ENCODE measurements at regions not wholly inside any gene's neighbourhood (a gene's known extent, or its start where the extent isn't known, plus 50 kb on each side); places are given as distances from the start of the nearest gene placed in this dataset.

DNA sequence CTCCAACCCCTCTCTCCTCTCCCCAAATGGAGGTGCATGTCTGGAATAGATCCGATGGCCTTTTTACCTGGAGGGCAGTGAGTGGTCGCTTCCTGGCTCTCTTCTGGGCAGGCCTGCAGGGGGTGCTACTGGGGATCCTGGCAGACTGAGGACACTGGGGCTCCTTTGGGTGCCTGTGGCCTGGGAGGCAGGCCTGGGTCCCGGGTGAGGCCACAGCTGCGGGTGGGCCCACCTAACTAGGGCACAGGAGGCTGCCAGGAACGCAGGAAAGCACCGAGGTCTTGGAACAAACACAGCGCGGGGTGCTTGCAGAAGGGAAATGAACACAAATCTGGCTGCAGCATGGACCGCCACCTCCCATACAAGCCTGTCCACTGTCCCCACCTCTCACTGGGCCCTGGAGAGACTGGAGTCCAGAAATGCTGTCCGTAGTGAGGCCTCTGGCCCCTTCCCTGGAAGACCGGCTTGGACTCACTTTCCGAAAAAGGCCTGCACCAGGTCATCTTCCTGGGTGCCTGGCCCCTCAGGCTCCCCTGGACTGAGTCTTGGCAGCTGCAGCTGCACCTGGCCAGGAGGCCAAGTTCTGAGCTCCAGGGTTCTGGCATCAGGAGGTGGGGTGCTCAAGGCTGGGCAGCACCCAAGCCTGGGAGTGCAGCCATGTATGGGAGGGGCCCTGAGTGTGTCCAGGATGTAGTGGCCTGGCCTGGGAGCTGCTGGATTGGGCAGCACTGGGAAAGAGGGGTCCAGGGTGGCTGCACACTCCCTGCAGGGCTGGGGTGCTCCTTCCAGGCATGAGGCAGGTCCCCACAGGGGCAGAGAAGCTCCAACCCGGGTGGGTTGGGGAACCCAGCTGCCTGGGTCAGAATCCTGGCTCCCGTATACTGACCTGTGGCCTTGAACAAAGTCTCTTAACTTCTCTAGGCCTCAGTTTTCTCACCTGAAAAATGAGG lies 195.1 kb downstream of the IRF8 start:
- DNase-seq = no peak

GRCh38 chr16:86095131-86095752 lies 196.3 kb downstream of the IRF8 start:
- DNase-seq = no peak

DNA sequence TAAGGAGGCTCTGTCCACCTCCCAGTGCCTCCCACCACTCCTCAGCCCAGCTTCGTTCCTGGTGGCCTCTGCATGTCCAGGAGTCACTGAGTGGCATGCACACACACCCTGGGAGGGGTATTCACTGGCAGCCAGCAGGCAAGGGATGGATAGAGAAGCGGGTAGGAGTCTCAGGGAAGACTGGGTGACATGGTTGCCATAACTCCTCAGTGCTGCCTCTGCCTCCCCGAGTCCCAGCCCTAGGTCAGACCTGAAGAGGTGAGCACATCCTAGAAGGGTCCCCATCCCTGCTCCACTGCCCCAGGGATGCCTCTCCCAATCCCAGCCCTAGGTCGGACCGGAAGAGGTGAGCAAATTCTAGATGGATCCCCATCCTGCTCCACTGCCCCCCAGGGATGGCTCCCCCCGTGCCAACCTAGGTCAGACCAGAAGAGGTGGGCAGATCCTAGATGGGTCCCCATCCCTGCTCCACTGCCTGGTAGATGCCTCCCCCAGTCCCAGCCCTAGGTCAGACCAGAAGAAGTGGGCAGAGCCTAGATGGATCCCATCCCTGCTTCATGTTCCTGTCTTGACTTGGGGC lies 197.0 kb downstream of the IRF8 start:
- DNase-seq = no peak

- no peak for DNase-seq
These were observed 197.9 kb downstream of the IRF8 start for GRCh38 chr16:86096850-86097249.

GRCh38 chr16:86099326-86099725 lies 200.4 kb downstream of the IRF8 start:
- no peak for DNase-seq

DNA sequence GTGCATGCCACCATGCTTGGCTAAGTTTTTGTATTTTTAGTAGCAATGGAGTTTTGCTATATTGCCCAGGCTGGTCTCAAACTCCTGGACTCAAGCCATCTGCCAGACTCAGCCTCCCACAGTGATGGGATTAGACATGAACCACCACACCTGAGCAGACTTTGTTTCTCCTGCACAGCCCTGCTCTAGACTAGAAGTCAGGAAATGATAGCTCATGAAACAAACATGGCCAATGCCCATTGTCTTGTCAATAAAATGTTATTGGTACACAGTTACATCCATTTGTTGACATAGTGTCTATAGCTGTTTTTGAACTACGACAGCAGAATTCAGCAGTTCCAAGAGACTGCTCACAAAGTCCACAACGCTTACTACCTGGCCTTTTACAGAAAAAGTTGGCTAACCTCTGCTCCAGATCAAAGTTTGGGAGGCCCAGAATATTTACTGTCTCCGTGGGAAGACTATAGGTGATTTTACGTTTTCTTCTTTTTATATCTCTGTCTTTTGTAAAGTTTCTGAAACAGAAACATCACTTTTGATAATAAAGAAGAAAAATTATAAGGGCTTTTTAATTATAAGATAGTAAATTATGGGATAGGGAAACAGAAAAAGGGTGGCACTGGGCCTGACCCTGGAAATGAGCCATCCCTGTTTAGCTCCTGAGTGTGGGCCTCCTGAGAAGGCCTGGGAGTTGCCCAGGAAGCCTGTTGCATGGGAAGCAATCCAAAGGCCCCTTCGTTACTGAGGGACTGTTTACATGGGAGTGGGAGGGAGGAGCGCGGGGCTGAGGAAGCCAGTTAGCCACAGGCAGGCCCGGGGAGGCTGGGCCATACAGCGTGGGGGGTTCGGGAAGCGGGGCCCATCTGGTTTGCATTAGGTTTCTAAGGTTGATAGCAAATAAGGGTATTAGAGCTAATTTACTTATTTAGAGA lies 201.5 kb downstream of the IRF8 start:
- DNase-seq = no peak

DNA sequence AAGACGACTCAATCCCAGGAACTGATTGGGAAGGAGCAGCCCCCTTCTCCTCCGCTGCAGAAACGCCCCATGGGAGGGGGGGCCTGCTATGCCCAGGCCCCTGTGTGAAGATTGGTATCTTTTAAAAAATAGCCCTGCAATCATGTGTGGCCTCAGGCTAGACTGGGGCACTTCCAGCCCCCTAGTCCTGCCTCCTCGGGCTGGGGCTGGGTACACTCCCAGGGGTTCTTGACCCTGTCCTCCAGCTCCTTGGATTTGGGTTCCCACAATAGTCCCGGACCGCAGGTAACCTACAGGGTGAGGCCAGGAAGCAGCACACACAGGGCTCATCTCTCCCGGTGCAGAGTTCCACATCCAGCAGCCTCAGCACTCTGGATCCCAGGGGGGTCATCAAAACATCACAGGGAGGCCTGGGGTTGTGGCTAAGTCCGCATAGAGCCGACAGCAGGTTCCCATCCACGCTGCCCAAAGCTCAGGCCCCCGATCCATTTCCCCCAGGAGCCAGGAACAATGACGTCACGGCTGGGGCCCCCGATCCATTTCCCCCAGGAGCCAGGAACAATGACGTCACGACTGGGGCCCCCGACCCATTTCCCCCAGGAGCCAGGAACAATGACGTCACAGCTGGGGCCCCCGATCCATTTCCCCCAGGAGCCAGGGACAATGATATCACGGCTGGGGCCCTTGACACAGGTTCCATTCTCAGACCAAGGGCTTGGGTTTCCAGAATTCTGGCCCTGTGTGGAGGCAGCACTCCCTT lies 202.4 kb downstream of the IRF8 start:
- DNase-seq = no peak

GRCh38 chr16:86101897-86102157 lies 202.9 kb downstream of the IRF8 start:
- DNase-seq = no peak

DNA sequence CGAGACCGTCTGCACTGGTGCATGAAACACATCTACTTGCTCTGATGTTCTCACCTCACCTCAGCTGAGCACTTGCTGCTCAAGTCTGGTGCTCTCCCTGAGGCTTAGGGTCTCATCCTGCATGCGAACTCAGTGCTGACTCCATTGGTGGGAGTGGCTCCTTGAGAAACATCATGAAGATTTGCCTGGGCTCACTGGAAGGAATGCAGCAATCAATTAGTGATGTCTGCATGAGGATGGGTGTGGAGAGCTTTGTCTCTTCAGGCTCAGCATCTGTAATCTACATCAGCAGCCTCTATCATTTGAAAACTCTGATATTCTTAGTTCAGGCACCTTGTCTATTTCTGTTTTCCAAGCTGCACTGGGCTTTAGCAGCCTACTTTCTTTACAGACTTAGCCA lies 204.4 kb downstream of the IRF8 start:
- no peak for DNase-seq

DNA sequence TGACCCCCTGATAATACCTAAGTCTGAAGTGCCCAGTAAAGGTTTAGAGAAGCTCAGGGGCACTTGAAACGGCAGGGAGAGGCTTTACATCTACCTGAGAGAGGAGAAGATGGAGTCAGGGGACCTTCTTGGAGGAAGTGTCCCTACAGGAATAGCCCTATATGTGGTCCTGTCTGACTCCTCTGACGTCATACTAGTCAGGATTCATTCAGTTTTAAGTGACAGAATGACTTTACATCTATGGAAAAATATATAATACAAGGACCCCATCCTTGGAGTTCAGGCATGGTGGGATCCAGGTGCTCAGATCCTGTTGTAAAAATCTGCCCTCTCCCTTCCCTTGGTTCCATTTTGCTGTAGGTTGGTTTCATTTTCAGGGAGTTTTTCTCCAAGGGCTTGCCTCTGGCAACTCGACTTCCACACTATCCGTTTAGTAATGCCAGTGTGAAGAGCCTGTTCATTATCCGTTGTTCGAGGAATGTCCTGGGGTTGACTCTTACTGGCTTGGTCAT lies 205.6 kb downstream of the IRF8 start:
- no peak for DNase-seq

- no peak for DNase-seq
These were observed 208.4 kb downstream of the IRF8 start for GRCh38 chr16:86107215-86107825.

DNA sequence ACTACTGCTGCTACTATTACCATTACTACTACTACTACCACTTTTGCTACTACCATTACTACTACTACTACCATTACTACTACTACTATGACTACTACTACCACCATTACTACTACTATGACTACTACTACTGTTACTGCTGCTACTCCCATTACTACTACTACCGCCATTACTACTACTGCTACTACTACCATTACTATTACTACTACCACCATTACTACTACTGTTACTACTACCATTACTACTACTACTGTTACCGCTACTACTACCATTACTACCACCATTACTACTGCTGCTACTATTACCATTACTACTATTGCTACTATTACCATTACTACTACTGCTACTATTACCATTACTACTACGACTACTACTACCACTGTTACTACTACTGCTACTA lies 209.1 kb downstream of the IRF8 start:
- DNase-seq = no peak

GRCh38 chr16:86110134-86110533 lies 211.2 kb downstream of the IRF8 start:
- DNase-seq = no peak

DNA sequence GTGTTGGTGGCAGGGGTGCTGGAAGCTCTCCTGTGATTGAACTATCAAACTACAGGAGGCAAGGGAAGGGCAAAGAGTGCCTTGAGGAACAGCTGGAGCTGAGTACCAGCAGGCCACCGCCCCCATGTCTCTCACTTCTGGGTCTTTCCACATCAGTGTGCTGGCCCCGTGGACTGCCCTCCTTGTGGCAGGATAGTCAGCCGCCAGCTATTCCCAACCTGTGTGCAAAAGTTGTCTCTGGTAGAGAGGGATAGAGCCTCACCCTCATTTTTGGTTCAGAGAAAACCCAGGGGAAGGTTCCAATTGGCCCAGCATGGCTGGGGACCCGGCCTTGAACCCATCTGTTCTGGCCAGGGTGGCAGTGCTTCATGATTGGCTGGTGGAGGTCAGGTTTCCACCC lies 211.8 kb downstream of the IRF8 start:
- DNase-seq = no peak

DNA sequence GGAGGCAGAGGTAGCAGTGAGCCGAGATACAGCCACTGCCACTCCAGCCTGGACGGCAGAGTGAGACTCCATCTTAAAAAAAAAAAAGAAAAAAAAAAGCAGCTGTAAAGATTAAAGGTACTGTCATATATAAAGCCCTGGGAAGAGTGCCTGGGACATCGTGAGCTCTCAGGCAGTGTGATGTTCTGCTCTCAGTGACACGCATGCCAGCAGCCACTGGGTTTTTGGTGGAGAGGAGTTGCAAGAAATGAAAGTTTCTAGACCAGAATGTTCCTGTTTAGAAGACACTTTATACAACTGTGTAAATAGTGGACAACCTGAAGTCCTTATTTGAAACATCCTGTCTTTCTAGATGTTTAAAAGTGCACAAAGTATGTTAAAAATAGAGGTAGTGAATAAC lies 213.2 kb downstream of the IRF8 start:
- no peak for DNase-seq

GRCh38 chr16:86117235-86117634 lies 218.3 kb downstream of the IRF8 start:
- no peak for DNase-seq

- no peak for DNase-seq
These were observed 218.8 kb downstream of the IRF8 start for GRCh38 chr16:86117756-86118155.

DNA sequence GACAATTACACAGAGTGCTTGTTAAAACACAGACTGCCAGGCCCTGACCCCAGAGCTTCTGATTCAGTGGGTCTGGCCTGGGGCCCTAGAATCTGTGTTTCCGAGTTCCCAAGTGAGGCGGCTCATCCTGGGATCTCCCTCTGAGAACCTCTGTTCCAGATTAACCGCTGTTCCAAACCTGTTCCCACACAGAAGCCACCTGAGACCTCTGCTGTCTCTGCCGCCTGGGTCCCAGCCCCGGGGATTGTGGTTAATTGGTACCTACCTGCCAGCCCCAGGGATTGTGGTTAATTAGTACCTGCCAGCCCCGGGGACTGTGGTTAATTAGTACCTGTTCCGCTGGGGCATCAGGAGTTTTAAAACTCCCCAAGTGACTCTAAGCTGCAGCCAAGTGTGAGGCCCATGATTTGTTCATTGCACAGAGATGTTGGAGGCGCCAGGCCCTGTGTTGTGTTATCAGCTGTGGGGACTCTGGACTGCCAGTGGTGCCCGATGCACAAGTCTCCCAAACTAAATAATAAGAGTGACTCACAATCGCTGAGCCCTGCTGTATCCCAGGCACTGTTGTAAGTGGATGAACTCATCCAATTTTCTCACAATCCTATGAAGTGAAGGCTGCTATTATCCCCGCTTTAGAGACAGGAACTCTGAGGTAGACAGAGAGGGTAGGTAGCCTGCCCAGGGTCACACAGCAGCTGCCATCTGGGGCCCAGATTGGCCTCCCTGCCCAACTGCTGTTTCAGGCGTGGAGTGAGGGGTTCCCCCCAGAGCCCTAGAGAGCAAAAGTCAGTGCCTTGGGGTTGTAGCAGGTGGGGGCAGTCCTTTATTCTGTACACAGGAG lies 219.7 kb downstream of the IRF8 start:
- no peak for DNase-seq

GRCh38 chr16:86120201-86121192 lies 221.5 kb downstream of the IRF8 start:
- no peak for DNase-seq
